ENCODE measurements at regions not wholly inside any gene's neighbourhood (a gene's known extent, or its start where the extent isn't known, plus 50 kb on each side); places are given as distances from the start of the nearest gene placed in this dataset.

GRCh38 chr15:94080989-94081605, 150.3 kb upstream of the MCTP2 start:
- TF ChIP-seq, protein P1, sequence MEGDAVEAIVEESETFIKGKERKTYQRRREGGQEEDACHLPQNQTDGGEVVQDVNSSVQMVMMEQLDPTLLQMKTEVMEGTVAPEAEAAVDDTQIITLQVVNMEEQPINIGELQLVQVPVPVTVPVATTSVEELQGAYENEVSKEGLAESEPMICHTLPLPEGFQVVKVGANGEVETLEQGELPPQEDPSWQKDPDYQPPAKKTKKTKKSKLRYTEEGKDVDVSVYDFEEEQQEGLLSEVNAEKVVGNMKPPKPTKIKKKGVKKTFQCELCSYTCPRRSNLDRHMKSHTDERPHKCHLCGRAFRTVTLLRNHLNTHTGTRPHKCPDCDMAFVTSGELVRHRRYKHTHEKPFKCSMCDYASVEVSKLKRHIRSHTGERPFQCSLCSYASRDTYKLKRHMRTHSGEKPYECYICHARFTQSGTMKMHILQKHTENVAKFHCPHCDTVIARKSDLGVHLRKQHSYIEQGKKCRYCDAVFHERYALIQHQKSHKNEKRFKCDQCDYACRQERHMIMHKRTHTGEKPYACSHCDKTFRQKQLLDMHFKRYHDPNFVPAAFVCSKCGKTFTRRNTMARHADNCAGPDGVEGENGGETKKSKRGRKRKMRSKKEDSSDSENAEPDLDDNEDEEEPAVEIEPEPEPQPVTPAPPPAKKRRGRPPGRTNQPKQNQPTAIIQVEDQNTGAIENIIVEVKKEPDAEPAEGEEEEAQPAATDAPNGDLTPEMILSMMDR (IDR thresholded peaks at IDR 0.05) = no peak
- no peak for TF ChIP-seq POLR2A (IDR thresholded peaks at IDR 0.05)
